HG03066 (cell line): ENCODE measurements at regions not wholly inside any gene's neighbourhood (a gene's known extent, or its start where the extent isn't known, plus 50 kb on each side); places are given as distances from the start of the nearest gene placed in this dataset.
"Not testable (repeated sequence)": the region's sequence is repeated elsewhere in the genome, so short reads cannot be mapped to it uniquely, and the experiment has no call there.

Source experiments
- ATAC-seq: cut with Tn5 transposase; IDR thresholded peaks from one replicate; pipeline ENCODE4 v1.9.1; 2021; ENCODE audit warnings: low read depth; ENCODE audit not compliant: unreplicated experiment

DNA sequence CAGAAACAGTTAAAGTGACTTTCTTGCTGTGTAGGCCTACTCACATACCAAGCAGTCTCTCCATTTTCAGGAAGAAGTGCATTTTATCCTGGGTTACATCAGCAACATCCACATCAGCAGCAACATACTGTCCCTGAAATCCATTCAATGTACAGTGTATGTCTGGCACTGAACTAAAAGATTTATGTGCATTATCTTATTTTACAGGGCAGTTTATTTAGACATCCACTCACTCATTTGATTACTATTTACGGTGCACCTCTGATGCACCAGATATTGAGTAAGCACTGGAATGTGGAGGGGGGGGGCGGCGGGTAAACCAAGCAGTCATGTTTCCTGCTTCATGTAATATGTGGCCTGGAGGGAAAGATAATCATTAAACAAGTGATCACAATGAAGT lies 1128.2 kb downstream of the BCL11A start:
- no peak for ATAC-seq

DNA sequence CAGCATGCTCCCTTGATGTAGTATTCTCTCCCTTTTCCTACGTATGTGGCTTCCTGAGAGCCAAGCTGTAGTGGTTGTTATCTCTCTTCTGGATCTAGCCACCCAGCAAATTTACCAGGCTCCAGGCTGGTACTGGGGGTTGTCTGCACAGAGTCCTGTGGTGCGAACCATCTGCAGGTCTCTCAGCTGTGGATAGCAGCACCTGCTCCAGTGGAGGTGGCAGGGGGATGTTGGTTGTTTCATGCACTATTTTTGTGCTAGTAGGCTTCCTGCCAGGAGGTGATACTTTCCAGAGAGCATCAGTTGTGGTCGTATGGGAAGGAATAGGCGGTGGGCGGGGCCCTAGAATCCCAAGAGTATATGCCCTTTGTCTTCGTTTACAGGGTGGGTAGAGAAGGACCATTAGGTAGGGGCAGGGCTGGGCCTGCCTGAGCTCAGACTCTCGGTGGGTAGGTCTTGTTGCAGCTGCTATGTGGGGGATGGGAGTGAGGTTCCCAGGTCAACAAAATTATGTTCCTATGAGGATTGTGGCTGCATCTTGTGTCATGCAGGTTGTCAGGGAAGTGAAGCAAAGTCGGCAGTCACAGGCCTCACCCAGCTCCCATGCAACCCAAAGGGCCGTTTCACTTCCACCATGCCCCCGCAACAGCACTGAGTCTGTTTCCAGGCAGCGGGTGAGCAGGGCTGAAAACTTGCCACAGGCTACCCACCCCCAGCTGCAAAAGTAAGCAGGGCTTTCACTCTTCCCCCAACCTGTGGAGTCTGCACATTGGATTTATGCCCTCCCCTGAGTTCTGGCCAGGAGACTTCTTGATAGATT lies 1139.5 kb downstream of the BCL11A start:
- ATAC-seq = no peak

DNA sequence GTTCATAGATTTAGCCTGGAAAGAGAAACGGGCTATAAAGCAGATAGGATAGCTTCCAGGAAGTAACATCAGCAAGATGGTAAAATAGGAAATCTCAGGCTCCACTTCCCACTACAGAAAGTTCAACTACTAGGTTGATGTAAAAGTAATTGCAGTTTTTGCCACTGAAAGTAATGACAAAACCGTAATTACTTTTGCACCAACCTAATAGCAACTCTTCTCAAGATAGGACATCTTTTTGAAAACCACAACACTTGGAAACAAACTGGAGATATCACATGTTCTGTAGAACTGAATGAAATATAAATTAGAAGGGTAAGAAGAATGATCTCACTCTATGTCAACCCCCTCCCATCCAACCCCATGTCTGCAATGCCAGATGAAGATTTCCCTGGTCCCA lies 1154.3 kb downstream of the BCL11A start:
- no peak for ATAC-seq

DNA sequence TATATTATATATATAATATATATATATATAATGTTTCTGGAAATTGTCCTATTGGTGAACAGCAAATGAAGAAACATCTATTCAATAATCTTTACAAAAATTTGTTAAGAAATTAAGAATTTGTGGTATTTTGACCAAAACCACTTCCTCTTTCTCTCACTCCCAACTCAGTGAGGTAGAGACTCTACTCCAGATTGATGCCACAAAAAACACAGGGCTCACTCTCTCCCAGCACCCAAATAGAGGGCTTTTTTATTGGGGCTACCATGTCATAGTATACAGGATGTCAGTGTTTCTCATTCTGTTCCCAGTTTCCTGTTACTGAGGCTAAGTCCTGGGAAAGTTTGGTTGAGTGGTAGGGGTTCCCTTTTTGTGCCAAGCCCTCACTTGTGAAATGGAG lies 1155.4 kb downstream of the BCL11A start:
- no peak for ATAC-seq

DNA sequence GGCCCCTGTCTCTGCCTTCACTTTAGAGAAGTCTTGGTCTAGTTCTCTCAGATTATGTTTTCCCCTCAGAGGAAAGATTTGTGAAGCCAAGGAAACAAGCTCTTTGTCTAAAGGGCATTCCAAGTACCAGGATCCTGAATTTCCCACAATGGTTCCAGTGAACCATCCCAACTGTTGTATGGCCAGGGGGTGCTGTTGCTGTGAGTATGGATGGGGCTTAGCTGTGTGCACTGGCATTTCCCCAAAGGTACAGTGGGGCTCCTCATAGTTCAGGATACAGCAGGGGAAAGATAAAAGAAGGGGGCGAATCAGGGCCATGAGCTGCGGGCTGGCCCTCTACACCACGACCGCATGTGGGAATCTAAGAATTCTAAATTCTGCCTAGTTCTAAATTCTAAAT lies 1154.0 kb upstream of the FANCL start:
- no peak for ATAC-seq

DNA sequence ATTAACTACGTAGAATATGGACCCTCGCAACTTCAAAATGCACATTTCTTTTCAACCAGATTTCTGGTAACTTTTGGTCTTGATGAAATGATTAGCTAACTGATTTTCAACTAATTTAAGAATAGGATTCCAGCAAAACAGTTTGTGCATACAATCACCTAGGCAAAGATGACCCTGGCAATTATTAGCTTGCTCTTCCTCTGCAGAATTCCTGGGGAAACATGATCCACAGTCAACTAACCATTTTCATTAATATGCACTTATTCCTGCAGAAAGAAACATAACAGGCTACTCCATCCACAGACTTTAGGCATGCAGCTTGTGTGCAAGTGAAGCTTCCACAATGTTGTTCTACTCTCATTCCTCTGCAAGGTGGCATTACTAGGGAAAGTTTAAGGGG lies 1150.8 kb upstream of the FANCL start:
- ATAC-seq = no peak

DNA sequence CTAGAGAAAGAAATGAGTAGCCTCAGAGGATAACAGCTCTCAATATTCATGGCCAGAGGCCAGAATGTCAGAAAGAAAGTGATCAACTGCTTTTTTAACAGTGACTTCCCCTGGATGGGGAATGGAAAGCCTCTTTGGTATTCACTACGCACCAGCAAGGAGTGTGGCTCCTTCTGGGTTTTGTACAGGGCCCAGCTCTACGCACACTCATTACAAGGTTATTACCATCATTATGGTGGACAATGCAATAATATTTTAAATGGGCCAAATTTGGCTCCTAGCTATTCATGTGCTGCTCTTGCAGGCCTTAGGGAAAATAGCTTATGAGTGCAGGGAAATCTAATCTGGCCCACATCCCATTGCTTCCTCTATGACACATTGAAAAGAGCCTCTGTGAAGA lies 1149.5 kb upstream of the FANCL start:
- ATAC-seq = no peak

DNA sequence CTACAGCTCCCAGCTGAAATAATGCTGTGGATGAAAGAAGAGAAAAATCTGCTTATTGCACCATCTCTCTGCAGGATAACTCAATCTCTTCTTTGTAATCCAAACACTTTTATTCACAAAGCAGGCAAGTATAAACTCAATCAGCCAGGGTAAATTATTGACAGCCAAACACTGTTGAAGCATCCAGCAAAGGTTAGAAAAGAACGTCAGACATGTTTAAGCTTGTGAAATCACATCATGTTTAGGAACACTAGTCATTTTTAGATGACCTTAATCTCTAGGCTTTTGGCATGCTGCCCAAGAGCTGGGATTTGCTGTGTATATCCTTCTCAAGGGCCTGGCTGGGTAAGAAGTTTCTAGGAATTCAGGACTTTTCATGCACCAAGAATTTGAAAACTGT lies 1148.1 kb upstream of the FANCL start:
- ATAC-seq = no peak

DNA sequence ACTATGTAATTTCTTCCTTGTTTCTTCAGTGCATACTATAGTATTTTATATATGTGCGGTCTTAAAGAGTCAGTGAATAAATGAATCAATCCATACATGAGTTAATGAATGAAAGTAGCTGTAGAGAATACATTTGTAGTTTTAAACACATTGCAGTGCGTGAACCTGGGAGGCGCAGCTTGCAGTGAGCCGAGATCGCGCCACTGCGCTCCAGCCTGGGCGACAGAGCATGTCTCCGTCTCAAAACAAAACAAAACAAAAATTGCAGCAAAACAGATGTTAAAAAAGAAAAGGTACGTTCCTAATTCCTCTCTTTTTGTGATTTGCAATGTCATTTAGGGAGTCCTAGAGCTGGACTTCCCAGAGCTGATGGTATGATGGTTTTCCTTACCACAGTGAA lies 1144.8 kb upstream of the FANCL start:
- ATAC-seq = no peak

DNA sequence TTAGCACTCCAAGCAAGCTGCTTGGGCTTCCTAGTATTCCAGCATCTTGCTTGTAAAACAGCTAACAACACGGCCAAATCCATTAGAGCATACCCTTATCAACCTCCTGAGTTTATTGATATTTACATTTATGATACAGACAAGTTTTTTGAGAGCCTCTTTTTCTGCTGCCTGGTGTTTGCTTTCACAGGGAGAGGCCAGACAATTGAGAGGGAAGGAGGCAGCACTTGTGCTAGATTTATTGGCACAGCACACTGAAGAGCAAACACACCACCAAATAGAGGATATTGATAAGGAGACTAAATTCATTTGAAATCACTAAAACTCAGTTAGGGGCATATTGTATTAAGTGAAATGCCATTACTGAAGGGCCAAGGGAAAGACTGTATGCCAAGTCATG lies 1142.3 kb upstream of the FANCL start:
- ATAC-seq = no peak

DNA sequence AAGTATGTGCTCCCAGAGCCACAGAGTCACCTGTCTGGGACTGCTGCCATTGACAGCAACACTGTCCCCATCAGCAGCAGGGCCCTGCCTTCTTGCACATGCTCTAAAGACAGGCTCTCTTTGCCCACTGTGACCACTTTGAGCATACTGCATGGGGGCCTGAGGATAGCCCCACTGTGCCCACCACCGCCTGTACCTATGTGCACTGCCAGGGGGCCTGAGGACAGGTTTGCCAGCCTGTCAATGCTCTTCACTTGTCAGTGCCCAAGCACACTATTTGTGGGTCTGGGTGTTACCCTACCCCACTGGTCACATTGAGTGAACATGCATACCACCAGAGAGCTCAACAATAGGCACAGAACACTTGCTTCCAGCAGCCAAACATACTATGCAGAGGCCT lies 1137.0 kb upstream of the FANCL start:
- no peak for ATAC-seq

DNA sequence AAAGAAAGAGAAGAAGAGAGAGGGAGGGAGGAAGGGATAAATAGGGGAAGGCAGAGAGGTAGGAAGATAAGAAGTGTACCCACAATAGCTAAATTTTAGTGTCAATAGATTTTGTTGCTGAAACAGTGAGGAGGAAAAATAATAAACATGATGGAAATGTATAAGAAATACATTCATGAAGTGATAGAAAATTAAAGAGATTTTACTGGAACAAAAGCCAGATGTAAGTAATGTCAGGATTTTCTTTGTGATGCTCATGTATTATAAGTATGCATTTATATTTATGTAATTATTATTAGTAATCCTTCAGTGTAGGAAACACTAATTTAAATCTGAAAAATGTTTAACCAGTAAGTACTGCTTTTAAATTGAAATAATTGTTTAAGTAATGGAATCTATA lies 1125.2 kb upstream of the FANCL start:
- ATAC-seq = no peak

DNA sequence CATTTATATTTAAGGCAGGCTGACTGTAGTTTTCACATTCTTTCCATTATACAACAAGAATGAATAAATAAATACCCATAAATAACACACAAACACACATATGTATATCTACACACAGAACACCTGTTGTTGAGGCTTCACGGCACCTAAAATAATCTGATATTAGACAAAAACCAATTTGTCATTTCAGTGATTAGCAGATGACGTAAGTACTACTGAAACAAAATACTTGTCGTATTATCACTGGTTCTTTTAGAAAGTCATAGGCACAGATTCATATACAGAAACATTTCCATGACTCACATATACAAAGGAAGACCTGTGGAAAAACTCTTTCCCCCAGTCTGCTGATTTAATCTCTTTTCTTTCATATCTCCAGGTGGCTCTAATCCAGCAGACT lies 1113.4 kb upstream of the FANCL start:
- ATAC-seq = no peak

DNA sequence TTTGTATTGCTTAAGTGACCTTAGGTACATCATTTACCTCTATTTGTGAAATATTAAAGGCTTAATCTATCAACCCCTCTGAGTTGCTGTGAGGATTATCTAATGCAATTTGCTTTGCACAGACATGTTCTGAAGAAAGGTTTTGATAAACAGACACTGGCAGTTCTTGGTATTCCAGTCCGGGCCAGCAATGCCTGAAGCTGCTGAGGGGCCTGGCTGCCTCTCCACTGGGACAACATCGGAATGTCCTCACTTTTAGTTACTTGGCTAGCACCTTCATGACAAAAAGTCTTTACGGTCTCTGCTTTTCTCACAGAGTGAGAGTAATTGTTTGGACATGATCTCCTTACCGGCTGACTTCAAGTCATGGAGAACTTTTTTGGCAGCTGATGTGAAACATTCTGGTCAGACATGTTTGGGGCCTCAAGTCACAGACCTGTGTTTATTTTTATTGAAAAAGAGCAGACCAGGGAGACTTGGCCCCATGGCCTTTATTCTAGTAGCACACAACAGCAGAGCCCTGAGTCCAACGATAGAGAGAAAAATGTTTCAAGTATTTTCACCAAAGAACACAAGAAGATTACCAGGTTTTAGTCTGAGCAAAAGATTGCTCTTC lies 1112.3 kb upstream of the FANCL start:
- ATAC-seq = no peak

DNA sequence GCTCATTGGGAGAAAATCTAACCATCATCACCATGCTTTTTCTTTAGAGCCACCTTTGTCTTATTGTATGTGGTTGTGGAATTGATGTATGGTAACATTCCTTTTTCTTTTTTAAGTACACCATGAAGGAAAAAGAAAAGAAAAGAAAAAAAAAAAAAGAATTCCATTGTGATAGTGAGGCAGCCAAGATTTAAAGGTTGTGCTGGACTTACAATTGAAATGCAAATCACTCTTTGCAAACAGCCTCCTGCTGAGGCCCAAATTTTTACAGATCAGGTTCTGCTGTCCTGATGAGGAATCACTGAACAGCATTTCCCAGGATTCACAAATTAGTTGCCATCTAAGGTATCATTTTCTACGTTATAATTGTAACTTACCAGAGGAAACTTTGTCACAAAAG lies 1101.0 kb upstream of the FANCL start:
- ATAC-seq = no peak

DNA sequence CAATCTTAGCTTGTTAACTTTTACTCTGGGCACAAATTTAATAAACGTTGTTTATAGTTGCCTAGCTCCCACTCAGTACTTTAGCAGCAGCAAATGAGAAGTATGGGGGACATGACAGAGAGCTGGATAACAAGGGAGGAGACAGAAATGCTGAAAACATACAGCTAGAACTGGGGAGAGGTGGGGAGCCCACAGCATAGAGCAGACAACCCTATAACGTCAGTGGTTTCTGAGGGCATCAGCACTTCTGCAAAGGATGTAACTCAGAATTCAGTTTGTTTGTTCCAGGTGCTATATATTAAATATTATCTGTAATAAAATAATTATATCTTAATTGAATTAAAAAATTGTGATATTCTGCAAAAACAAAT lies 1098.7 kb upstream of the FANCL start:
- ATAC-seq = no peak

DNA sequence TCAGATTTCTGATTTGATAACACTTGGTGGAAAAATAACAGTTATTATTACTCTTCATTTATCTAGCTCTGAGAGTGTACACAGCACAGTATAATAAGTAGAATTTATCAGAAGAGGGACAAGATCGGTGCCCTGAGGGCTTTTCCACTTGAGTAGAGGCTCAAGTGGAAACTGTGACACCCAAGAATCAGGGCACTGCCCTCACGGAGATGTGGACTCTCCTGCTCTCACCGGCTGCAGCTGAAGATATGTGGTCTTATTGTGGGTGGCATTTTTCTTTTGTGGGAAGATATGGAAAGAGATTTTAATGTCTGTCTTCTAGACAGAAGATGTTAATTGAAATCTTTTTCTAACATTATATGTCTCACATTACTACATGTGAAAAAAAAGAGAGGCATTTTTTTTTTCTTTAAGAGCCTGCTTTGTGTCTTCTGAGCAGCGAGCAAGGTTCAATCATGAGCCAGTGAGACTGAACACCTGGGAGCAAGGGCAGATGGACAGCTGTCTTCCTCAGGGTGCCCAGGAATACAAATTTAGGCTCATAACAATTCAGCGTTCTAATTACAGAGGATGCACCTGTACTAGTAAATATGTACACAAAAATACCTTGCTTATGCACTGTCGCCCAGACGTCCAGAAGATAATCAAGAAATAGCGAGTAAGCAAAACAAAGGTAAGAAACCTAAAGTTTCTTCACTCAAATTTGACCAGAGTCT lies 1098.2 kb upstream of the FANCL start:
- no peak for ATAC-seq

DNA sequence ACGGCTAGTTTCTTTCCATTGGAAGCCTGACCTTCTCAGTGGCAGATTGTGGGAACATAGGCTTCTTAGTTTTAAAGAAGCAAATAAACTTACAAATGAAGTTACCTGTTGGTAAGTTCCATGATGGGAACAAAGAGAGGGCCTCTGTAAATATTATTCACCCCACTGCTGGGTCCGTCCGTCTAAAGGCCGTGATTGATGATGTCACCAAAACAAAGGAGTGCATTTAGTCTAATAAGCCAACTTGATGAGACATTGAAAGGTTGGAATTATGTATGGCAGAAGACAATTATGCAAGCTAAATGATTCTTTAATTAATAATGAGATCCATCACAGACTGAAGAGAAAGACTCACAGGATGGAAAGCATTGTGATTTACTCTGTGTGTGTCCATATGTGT lies 1091.9 kb upstream of the FANCL start:
- ATAC-seq = no peak

DNA sequence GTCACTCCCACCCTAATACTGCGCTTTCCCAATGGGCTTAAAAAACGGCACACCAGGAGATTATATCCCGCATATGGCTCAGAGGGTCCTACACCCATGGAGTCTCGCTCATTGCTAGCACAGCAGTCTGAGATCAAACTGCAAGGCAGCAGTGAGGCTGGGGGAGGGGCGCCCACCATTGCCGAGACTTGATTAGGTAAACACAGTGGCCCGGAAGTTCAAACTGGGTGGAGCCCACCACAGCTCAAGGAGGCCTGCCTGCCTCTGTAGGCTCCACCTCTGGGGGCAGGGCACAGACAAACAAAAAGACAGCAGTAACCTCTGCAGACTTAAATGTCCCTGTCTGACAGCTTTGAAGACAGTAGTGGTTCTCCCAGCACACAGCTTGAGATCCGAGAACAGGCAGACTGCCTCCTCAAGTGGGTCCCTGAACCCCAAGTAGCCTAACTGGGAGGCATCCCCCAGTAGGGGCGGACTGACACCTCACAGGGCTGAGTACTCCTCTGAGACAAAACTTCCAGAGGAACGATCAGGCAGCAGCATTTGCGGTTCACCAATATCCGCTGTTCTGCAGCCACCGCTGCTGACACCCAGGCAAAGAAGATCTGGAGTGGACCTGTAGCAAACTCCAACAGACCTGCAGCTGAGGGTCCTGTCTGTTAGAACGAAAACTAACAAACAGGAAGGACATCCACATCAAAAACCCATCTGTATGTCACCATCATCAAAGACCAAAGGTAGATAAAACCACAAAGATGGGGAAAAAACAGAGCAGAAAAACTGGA lies 1085.6 kb upstream of the FANCL start:
- ATAC-seq = not testable (repeated sequence)

DNA sequence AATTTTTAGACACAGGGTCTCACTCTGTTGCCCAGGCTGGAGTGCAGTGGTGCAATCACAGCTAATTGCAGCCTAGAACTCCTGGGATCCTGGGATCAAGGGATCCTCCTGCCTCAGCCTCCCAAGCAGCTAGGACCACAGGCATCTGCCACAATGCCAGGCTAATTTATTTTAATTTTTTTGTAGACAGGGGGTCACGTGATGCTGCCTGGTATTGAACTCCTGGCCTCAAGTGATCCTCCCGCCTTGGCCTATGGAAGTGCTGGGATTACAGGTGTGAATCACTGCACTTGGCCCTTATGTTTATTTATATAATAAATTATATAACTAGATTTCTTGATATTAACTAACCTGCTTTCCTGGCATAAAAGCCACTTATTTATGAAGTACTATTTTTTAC lies 1081.7 kb upstream of the FANCL start:
- ATAC-seq = no peak

DNA sequence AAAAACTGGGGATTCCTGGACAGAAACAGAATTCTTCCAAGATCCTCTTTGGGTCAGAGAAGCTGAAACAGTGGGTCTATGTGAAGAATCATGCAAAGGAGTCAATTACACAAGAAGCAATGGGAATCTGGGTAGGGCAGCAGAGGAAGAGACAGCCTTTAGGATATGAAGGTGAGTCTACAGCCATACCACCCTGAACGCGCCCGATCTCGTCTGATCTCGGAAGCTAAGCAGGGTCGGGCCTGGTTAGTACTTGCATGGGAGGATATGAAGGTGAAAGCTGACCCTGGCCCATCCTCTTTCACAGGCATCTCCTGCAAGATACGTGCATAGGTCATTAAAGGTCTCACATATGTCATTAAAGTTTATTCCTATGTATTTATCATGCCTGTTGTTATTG lies 1080.9 kb upstream of the FANCL start:
- ATAC-seq = no peak
